NCI-H187 treated with DMSO at 0.1 percent for 48 hours (cell line): ENCODE measurements at regions not wholly inside any gene's neighbourhood (a gene's known extent, or its start where the extent isn't known, plus 50 kb on each side); places are given as distances from the start of the nearest gene placed in this dataset.

Source experiments
- DNase-seq: peaks from one replicate; lab custom pipeline; 2025; lab: John Stamatoyannopoulos, UW

- no peak for DNase-seq
These were observed 117.0 kb downstream of the GAS1 start for GRCh38 chr9:86830356-86830755.

GRCh38 chr9:86829496-86830046 is 117.7 kb downstream of the GAS1 start:
- DNase-seq = no peak

GRCh38 chr9:86828631-86829030 is 118.7 kb downstream of the GAS1 start:
- no peak for DNase-seq

- no peak for DNase-seq
These were observed 119.4 kb downstream of the GAS1 start for GRCh38 chr9:86827893-86828292.

- DNase-seq = no peak
These were observed 122.0 kb downstream of the GAS1 start for GRCh38 chr9:86825299-86825698.

- no peak for DNase-seq
These were observed 125.1 kb downstream of the GAS1 start for GRCh38 chr9:86822006-86822801.

- DNase-seq = no peak
These were observed 126.1 kb downstream of the GAS1 start for GRCh38 chr9:86821006-86821845.

- DNase-seq = no peak
These were observed 127.8 kb downstream of the GAS1 start for GRCh38 chr9:86819552-86819951.

GRCh38 chr9:86818636-86819035 is 128.7 kb downstream of the GAS1 start:
- no peak for DNase-seq

- DNase-seq = no peak
These were observed 130.4 kb downstream of the GAS1 start for GRCh38 chr9:86816868-86817267.

- no peak for DNase-seq
These were observed 130.9 kb downstream of the GAS1 start for GRCh38 chr9:86816366-86816765.

GRCh38 chr9:86812616-86813015 is 134.7 kb downstream of the GAS1 start:
- no peak for DNase-seq

GRCh38 chr9:86809759-86810367 is 137.4 kb downstream of the GAS1 start:
- DNase-seq = no peak

- no peak for DNase-seq
These were observed 138.2 kb downstream of the GAS1 start for GRCh38 chr9:86809151-86809550.

- no peak for DNase-seq
These were observed 139.8 kb downstream of the GAS1 start for GRCh38 chr9:86807367-86807976.

GRCh38 chr9:86804011-86804410 is 143.3 kb downstream of the GAS1 start:
- no peak for DNase-seq

GRCh38 chr9:86802900-86803673 is 144.2 kb downstream of the GAS1 start:
- no peak for DNase-seq

- DNase-seq = no peak
These were observed 146.1 kb downstream of the GAS1 start for GRCh38 chr9:86801246-86801645.

GRCh38 chr9:86800681-86801080 is 146.6 kb downstream of the GAS1 start:
- no peak for DNase-seq

- no peak for DNase-seq
These were observed 148.3 kb downstream of the GAS1 start for GRCh38 chr9:86798966-86799365.

- DNase-seq = no peak
These were observed 150.6 kb downstream of the GAS1 start for GRCh38 chr9:86796666-86797065.
